SK-N-SH treated with all-trans-retinoic acid at 6 μM for 48 hours (cell line): ENCODE measurements at regions not wholly inside any gene's neighbourhood (a gene's known extent, or its start where the extent isn't known, plus 50 kb on each side); places are given as distances from the start of the nearest gene placed in this dataset.

Source experiments
- ATAC-seq: fragments of 200-7000 bp; cut with Tn5 transposase; 3 replicates; pipeline ENCODE4 v1.9.1; 2020; ENCODE audit warnings: mild to moderate bottlenecking, moderate library complexity
- ARNTL ChIP-seq: fragments of 450-650 bp; formaldehyde crosslinking; IDR thresholded peaks from 2 replicates; pipeline ENCODE4 v1.5.0; 2020; ENCODE audit warnings: low read depth, mild to moderate bottlenecking, moderate library complexity, borderline replicate concordance
- BACH2 ChIP-seq: fragments of 250-450 bp; sonication (Bioruptor Pico); IDR thresholded peaks from 2 replicates; pipeline ENCODE4 v1.9.0; 2021; ENCODE audit warnings: mild to moderate bottlenecking, borderline replicate concordance
- CREB5 ChIP-seq: fragments of 250-450 bp; sonication (Bioruptor Pico); IDR thresholded peaks from 2 replicates; pipeline ENCODE4 v1.5.1; 2020; ENCODE audit warnings: low read depth, mild to moderate bottlenecking, moderate library complexity
- CSDC2 ChIP-seq: fragments of 250-450 bp; sonication (Bioruptor Pico); IDR thresholded peaks from 2 replicates; pipeline ENCODE4 v1.5.0; 2020; ENCODE audit warnings: mild to moderate bottlenecking, moderate library complexity
- CSRNP3 ChIP-seq: fragments of 250-450 bp; sonication (Bioruptor Pico); IDR thresholded peaks from 2 replicates; pipeline ENCODE4 v1.5.1; 2021; ENCODE audit warnings: mild to moderate bottlenecking, moderate library complexity
- ESRRG ChIP-seq: fragments of 250-450 bp; sonication (Bioruptor Pico); IDR thresholded peaks from 2 replicates; pipeline ENCODE4 v1.6.1; 2021; ENCODE audit warnings: mild to moderate bottlenecking
- GLIS3 ChIP-seq: fragments of 250-450 bp; sonication (Bioruptor Pico); IDR thresholded peaks from 2 replicates; pipeline ENCODE4 v1.5.0; 2020; ENCODE audit warnings: mild to moderate bottlenecking, moderate library complexity
- ISL1 ChIP-seq: fragments of 250-450 bp; sonication (Bioruptor Pico); IDR thresholded peaks from 2 replicates; pipeline ENCODE4 v2.1.2; 2022; ENCODE audit warnings: mild to moderate bottlenecking, moderate library complexity
- PATZ1 ChIP-seq: fragments of 250-450 bp; sonication (Bioruptor Pico); IDR thresholded peaks from 2 replicates; pipeline ENCODE4 v1.8.0; 2020; ENCODE audit warnings: mild to moderate bottlenecking, moderate library complexity, borderline replicate concordance
- POU6F1 ChIP-seq: fragments of 250-450 bp; sonication (Bioruptor Pico); IDR thresholded peaks from 2 replicates; pipeline ENCODE4 v1.8.0; 2021; ENCODE audit warnings: low read depth, mild to moderate bottlenecking, moderate library complexity, borderline replicate concordance
- PPARA ChIP-seq: fragments of 250-450 bp; sonication (Bioruptor Pico); IDR thresholded peaks from 2 replicates; pipeline ENCODE4 v1.5.0; 2020; ENCODE audit warnings: mild to moderate bottlenecking, borderline replicate concordance
- RARB ChIP-seq: fragments of 250-450 bp; sonication (Bioruptor Pico); IDR thresholded peaks from 2 replicates; pipeline ENCODE4 v1.8.0; 2021; ENCODE audit warnings: mild to moderate bottlenecking, moderate library complexity
- SNAI2 ChIP-seq: fragments of 250-450 bp; sonication (Bioruptor Pico); IDR thresholded peaks from 2 replicates; pipeline ENCODE4 v1.5.0; 2020; ENCODE audit warnings: mild to moderate bottlenecking, moderate library complexity
- TCF4 ChIP-seq: fragments of 250-450 bp; sonication (Bioruptor Pico); IDR thresholded peaks from 2 replicates; pipeline ENCODE4 v1.8.0; 2021; ENCODE audit warnings: mild to moderate bottlenecking, moderate library complexity, borderline replicate concordance
- TOX ChIP-seq: fragments of 250-450 bp; sonication (Bioruptor Pico); IDR thresholded peaks from 2 replicates; pipeline ENCODE4 v1.8.0; 2021; ENCODE audit warnings: mild to moderate bottlenecking, moderate library complexity, borderline replicate concordance
- ZC3H10 ChIP-seq: fragments of 250-450 bp; sonication (Bioruptor Pico); IDR thresholded peaks from 2 replicates; pipeline ENCODE4 v1.5.1; 2021; ENCODE audit warnings: mild to moderate bottlenecking, moderate library complexity
- ZFP3 ChIP-seq: fragments of 250-450 bp; sonication (Bioruptor Pico); IDR thresholded peaks from 2 replicates; pipeline ENCODE4 v1.5.0; 2020; ENCODE audit warnings: mild to moderate bottlenecking, moderate library complexity
- ZNF70 ChIP-seq: fragments of 450-650 bp; formaldehyde crosslinking; IDR thresholded peaks from 2 replicates; pipeline ENCODE4 v1.5.0; 2020; ENCODE audit warnings: mild to moderate bottlenecking, moderate library complexity
- ZNF8 ChIP-seq: fragments of 450-650 bp; formaldehyde crosslinking; IDR thresholded peaks from 2 replicates; pipeline ENCODE4 v1.5.0; 2020; ENCODE audit warnings: mild to moderate bottlenecking, moderate library complexity

- TF ChIP-seq SNAI2 (CRISPR knock-in tag) (no peak), ZNF70 (CRISPR knock-in tag) (no peak), ZC3H10 (CRISPR knock-in tag) (no peak)
These were observed 516.9 kb upstream of the GOLIM4 start (continued) for GRCh38 chr3:168612671-168613070.

- no peak for ATAC-seq
- no peak for TF ChIP-seq TOX (CRISPR knock-in tag)
- TF ChIP-seq ESRRG (CRISPR knock-in tag) = no peak
- no peak for TF ChIP-seq BACH2 (CRISPR knock-in tag)
- TF ChIP-seq ARNTL (CRISPR knock-in tag) = no peak
- TF ChIP-seq SNAI2 (CRISPR knock-in tag) = no peak
- no peak for TF ChIP-seq TCF4 (CRISPR knock-in tag)
- no peak for TF ChIP-seq PPARA
- TF ChIP-seq, all 23 proteins: peak for 0
These were observed 516.1 kb upstream of the GOLIM4 start for GRCh38 chr3:168611826-168612225.

GRCh38 chr3:168608926-168609325, 513.2 kb upstream of the GOLIM4 start:
- no peak for ATAC-seq
- no peak for TF ChIP-seq PATZ1
- no peak for TF ChIP-seq GLIS3
- TF ChIP-seq TOX (CRISPR knock-in tag) = no peak
- no peak for TF ChIP-seq ZNF70 (CRISPR knock-in tag)

- no peak for TF ChIP-seq PATZ1
- no peak for TF ChIP-seq ZNF8 (CRISPR knock-in tag)
- TF ChIP-seq PPARA = no peak
- TF ChIP-seq RARB (CRISPR knock-in tag) = no peak
- no peak for TF ChIP-seq ISL1 (CRISPR knock-in tag)
- no peak for TF ChIP-seq ZNF70 (CRISPR knock-in tag)
- no peak for TF ChIP-seq BACH2 (CRISPR knock-in tag)
- TF ChIP-seq POU6F1 (CRISPR knock-in tag) = no peak
- TF ChIP-seq GLIS3 = no peak
- no peak for TF ChIP-seq CREB5 (CRISPR knock-in tag)
- TF ChIP-seq ESRRG (CRISPR knock-in tag) = no peak
- TF ChIP-seq CSRNP3 (CRISPR knock-in tag) = no peak
- TF ChIP-seq CSDC2 (CRISPR knock-in tag) = no peak
- TF ChIP-seq ZFP3 (CRISPR knock-in tag) = no peak
- ATAC-seq = no peak
These were observed 509.0 kb upstream of the GOLIM4 start for GRCh38 chr3:168604767-168605166.

- TF ChIP-seq ISL1 (CRISPR knock-in tag) = 0 out of 2 replicates have a peak, but pooled peaks have one; percentile 8
- TF ChIP-seq ZNF8 (CRISPR knock-in tag) = no peak
- no peak for ATAC-seq
These were observed 502.5 kb upstream of the GOLIM4 start for GRCh38 chr3:168598250-168598649.
